ENCODE measurements at regions not wholly inside any gene's neighbourhood (a gene's known extent, or its start where the extent isn't known, plus 50 kb on each side); places are given as distances from the start of the nearest gene placed in this dataset.

DNA sequence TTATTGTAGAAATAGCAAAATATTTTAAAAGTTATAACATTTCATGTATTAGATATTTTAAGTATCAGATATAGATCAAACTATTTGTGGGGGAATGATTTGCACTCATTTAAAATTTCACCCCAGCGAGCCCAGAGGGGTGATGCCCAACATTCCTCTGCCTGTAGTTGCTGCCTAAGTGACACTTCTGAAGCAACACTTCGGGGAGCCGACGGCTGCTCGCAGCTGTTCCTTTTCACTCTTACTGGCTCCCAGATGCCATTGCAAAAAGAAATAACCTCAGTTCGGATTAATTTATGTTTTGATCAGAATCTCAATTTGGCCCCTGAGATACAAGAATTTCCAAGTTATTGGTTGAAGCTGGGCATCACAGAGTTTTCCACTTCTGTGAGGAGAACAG lies 603.8 kb downstream of the PLCL1 start:
- Histone ChIP-seq H2AFZ (ENCODE audit: low read length) (no peak overlapping the region), H3K4me1 (ENCODE audit: low read length) (no peaks in the 10 kb centered on the region), H3K79me2 (ENCODE audit: low read length) (no peaks in the 10 kb centered on the region), H3K9ac (ENCODE audit: low read length) (no peak overlapping the region), H3K27me3 (replicated peaks; ENCODE audit: insufficient read depth, low read length) (no peaks in the 10 kb centered on the region), H3K36me3 (replicated peaks; ENCODE audit: insufficient read depth, low read length) (no peaks in the 10 kb centered on the region), H4K20me1 (ENCODE audit: insufficient read depth, low read length) (no peaks in the 10 kb centered on the region), H3K9me2 (replicated peaks; ENCODE audit: insufficient read depth, low read length) (no peaks in the 10 kb centered on the region), H3K4me2 (ENCODE audit: low read depth, low read length) (no peak overlapping the region), H3F3A (ENCODE audit: insufficient read depth, low read length) (no peaks in the 10 kb centered on the region), H3K27ac (ENCODE audit: low read length) (no peak overlapping the region), H3K4me3 (ENCODE audit: low read length) (no peak overlapping the region), H3K9me3 (replicated peaks; ENCODE audit: insufficient read depth, low read length) (no peaks in the 10 kb centered on the region)
- TF ChIP-seq EZH2 (optimal IDR thresholded peaks at IDR 0.05; ENCODE audit: low read depth, low read length) (no peak), EZH2phosphoT487 (IDR thresholded peaks at IDR 0.05; ENCODE audit: low read length) (no peak)
- TF ChIP-seq, protein P1, sequence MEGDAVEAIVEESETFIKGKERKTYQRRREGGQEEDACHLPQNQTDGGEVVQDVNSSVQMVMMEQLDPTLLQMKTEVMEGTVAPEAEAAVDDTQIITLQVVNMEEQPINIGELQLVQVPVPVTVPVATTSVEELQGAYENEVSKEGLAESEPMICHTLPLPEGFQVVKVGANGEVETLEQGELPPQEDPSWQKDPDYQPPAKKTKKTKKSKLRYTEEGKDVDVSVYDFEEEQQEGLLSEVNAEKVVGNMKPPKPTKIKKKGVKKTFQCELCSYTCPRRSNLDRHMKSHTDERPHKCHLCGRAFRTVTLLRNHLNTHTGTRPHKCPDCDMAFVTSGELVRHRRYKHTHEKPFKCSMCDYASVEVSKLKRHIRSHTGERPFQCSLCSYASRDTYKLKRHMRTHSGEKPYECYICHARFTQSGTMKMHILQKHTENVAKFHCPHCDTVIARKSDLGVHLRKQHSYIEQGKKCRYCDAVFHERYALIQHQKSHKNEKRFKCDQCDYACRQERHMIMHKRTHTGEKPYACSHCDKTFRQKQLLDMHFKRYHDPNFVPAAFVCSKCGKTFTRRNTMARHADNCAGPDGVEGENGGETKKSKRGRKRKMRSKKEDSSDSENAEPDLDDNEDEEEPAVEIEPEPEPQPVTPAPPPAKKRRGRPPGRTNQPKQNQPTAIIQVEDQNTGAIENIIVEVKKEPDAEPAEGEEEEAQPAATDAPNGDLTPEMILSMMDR (IDR thresholded peaks at IDR 0.05; ENCODE audit: low read length) = no peak
- DNase-seq = no peak

DNA sequence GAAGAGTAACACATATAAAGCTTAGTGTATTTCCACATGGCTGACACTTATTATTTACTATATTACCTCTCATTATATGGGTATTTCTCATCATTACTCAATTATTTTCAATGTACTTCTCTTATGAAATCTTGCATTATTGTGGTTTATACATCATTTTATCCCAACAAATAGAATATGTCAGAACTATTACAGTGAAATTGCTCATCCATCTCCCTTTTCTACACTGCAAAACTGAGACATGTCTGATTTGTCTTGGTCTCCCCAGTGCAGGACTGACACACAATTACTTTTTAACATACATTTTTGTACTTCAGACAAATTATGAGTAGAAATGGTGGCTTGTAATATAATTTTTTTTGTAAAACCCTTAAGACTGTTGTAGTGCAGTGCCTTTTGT lies 600.9 kb downstream of the PLCL1 start:
- Histone ChIP-seq H3K4me1 (ENCODE audit: low read length) (no peaks in the 10 kb centered on the region), H3F3A (ENCODE audit: insufficient read depth, low read length) (no peaks in the 10 kb centered on the region), H3K36me3 (replicated peaks; ENCODE audit: insufficient read depth, low read length) (no peaks in the 10 kb centered on the region), H3K4me2 (ENCODE audit: low read depth, low read length) (no peak overlapping the region), H3K9ac (ENCODE audit: low read length) (no peak overlapping the region), H2AFZ (ENCODE audit: low read length) (no peak overlapping the region), H3K9me2 (replicated peaks; ENCODE audit: insufficient read depth, low read length) (no peaks in the 10 kb centered on the region), H4K20me1 (ENCODE audit: insufficient read depth, low read length) (no peaks in the 10 kb centered on the region), H3K27me3 (replicated peaks; ENCODE audit: insufficient read depth, low read length) (no peaks in the 10 kb centered on the region), H3K27ac (ENCODE audit: low read length) (no peak overlapping the region), H3K4me3 (ENCODE audit: low read length) (no peak overlapping the region), H3K79me2 (ENCODE audit: low read length) (no peaks in the 10 kb centered on the region), H3K9me3 (replicated peaks; ENCODE audit: insufficient read depth, low read length) (no peaks in the 10 kb centered on the region)
- no peak for DNase-seq
- TF ChIP-seq EZH2 (optimal IDR thresholded peaks at IDR 0.05; ENCODE audit: low read depth, low read length) (no peak), EZH2phosphoT487 (IDR thresholded peaks at IDR 0.05; ENCODE audit: low read length) (no peak)
- TF ChIP-seq, protein P1 (IDR thresholded peaks at IDR 0.05; ENCODE audit: low read length) = no peak

DNA sequence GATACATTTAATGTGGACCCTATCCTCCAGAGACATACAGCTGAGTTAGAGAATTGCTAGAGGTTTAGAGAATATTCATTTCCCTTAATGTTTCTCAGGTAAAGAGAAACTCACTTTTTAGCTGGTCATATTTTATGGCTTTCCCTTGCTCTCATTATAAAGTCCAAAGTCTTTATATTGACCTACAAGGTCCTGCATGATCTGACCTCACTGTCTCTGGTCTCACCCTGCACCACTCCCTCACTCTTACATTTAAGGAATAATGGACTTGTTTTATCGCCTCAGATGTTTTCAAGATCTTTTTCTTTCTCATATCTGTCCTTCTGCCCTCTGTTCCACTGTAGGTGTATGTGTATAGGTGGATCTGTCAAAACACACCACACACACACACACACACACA lies 597.3 kb downstream of the PLCL1 start:
- Histone ChIP-seq H3K27ac (ENCODE audit: low read length) (no peak overlapping the region), H4K20me1 (ENCODE audit: insufficient read depth, low read length) (no peaks in the 10 kb centered on the region), H3K79me2 (ENCODE audit: low read length) (no peaks in the 10 kb centered on the region), H3F3A (ENCODE audit: insufficient read depth, low read length) (no peaks in the 10 kb centered on the region), H3K9me2 (replicated peaks; ENCODE audit: insufficient read depth, low read length) (no peaks in the 10 kb centered on the region), H3K4me3 (ENCODE audit: low read length) (no peak overlapping the region), H2AFZ (ENCODE audit: low read length) (no peak overlapping the region), H3K4me1 (ENCODE audit: low read length) (no peaks in the 10 kb centered on the region), H3K9me3 (replicated peaks; ENCODE audit: insufficient read depth, low read length) (no peaks in the 10 kb centered on the region), H3K36me3 (replicated peaks; ENCODE audit: insufficient read depth, low read length) (no peaks in the 10 kb centered on the region), H3K4me2 (ENCODE audit: low read depth, low read length) (no peak overlapping the region), H3K27me3 (replicated peaks; ENCODE audit: insufficient read depth, low read length) (no peaks in the 10 kb centered on the region), H3K9ac (ENCODE audit: low read length) (no peak overlapping the region)
- no peak for DNase-seq
- no peak for TF ChIP-seq EZH2 (optimal IDR thresholded peaks at IDR 0.05; ENCODE audit: low read depth, low read length)
- TF ChIP-seq, protein P1 (IDR thresholded peaks at IDR 0.05; ENCODE audit: low read length) = no peak
- TF ChIP-seq EZH2phosphoT487 (IDR thresholded peaks at IDR 0.05; ENCODE audit: low read length) = no peak
